ENCODE measurements at regions not wholly inside any gene's neighbourhood (a gene's known extent, or its start where the extent isn't known, plus 50 kb on each side); places are given as distances from the start of the nearest gene placed in this dataset.

DNA sequence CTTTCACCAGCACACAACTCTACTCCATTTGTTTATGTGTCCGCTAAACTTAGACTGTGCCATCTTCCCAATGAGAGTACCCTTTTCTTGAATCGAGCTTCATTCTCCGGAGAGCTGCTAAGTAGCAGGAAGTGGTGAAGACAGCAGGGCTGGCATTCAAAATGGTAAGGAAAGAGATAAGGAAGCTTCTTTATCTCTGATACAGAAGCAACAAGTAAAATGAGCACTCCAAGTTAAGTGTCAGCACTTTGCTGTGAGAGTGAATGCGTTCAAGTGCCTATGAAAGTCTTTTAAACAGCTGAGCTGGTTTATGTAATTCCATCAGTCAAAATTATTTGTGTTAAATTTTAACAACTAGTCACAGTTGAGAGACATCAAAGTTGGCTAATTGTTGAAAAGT is 386.8 kb upstream of the PTPRD start:
- no peaks in the 10 kb centered on the region for H3K27me3 ChIP-seq
- H3K4me1 ChIP-seq (replicated peaks in 1 of 2): no peaks in the 10 kb centered on the region
- no peak overlapping the region for H3K4me3 ChIP-seq
- intact Hi-C loops (cut with DNase I): no loop called here
- H3K36me3 ChIP-seq (replicated peaks in 1 of 2): no peaks in the 10 kb centered on the region
- DNase-seq: no peak
- no peak overlapping the region for H3K27ac ChIP-seq
- TF ChIP-seq POLR2A (IDR thresholded peaks at IDR 0.05): no peak
- TF ChIP-seq, protein P1, sequence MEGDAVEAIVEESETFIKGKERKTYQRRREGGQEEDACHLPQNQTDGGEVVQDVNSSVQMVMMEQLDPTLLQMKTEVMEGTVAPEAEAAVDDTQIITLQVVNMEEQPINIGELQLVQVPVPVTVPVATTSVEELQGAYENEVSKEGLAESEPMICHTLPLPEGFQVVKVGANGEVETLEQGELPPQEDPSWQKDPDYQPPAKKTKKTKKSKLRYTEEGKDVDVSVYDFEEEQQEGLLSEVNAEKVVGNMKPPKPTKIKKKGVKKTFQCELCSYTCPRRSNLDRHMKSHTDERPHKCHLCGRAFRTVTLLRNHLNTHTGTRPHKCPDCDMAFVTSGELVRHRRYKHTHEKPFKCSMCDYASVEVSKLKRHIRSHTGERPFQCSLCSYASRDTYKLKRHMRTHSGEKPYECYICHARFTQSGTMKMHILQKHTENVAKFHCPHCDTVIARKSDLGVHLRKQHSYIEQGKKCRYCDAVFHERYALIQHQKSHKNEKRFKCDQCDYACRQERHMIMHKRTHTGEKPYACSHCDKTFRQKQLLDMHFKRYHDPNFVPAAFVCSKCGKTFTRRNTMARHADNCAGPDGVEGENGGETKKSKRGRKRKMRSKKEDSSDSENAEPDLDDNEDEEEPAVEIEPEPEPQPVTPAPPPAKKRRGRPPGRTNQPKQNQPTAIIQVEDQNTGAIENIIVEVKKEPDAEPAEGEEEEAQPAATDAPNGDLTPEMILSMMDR (IDR thresholded peaks at IDR 0.05): no peak
- 87 to 94% (median 90%) methylated on average over 4 of the region's 4 CpGs for WGBS, 4 donors
- no peaks in the 10 kb centered on the region for H3K9me3 ChIP-seq (replicated peaks in 1 of 3)

DNA sequence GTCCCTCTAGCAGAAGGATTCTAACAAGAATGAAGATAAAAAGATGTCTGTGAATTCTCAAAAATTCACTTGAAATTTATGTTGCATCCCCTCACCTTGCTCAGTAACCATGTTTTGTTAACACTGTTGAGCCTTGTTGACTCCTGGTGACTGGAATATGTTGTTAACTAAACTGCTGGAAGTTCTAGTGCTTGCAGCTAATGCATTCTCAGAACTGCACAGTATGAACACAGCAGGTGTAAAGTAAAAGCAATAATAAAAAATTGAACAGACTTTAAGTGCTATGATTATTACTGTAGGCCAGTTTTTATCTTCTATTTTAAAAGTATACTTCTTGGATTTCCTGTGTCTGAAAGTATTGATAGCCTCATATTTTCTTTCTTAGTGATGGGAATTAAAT is 388.7 kb upstream of the PTPRD start:
- no peak for DNase-seq
- H3K27ac ChIP-seq: no peak overlapping the region
- no peaks in the 10 kb centered on the region for H3K27me3 ChIP-seq
- intact Hi-C loops (cut with DNase I): no loop called here
- no peaks in the 10 kb centered on the region for H3K4me1 ChIP-seq (replicated peaks in 1 of 2)
- no peak overlapping the region for H3K4me3 ChIP-seq
- no peaks in the 10 kb centered on the region for H3K9me3 ChIP-seq (replicated peaks in 1 of 3)
- H3K36me3 ChIP-seq (replicated peaks in 1 of 2): no peaks in the 10 kb centered on the region
- TF ChIP-seq, protein P1 (IDR thresholded peaks at IDR 0.05): no peak
- no peak for TF ChIP-seq POLR2A (IDR thresholded peaks at IDR 0.05)

DNA sequence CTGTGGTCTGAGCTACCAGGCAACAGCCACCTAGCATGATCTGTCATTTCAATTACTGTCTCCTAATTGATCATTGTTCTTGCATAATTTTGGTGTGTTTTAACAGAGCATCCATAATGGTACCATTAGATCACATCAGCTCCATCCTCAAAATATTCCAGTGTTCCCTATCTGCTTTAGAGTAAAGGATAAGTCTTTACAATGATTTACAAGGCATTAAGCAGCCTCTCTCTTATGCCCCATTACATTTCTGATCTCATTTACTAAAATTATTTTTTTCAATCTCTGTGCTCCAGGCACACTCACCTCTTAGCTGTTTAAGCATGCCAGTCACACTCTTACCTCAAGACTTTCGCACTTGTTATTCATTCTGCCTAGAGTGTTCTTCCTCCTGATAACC is 389.9 kb upstream of the PTPRD start:
- TF ChIP-seq POLR2A (IDR thresholded peaks at IDR 0.05): no peak
- TF ChIP-seq, protein P1 (IDR thresholded peaks at IDR 0.05): no peak
- intact Hi-C loops (cut with DNase I): no loop called here
- Histone ChIP-seq H3K4me1 (replicated peaks in 1 of 2) (no peaks in the 10 kb centered on the region), H3K36me3 (replicated peaks in 1 of 2) (no peaks in the 10 kb centered on the region), H3K4me3 (no peak overlapping the region), H3K9me3 (replicated peaks in 1 of 3) (no peaks in the 10 kb centered on the region), H3K27ac (no peak overlapping the region), H3K27me3 (no peaks in the 10 kb centered on the region)
- no peak for DNase-seq
- WGBS, 4 donors: 39 to 55% (median 46%) methylated on average over 1 of the region's 1 CpG

DNA sequence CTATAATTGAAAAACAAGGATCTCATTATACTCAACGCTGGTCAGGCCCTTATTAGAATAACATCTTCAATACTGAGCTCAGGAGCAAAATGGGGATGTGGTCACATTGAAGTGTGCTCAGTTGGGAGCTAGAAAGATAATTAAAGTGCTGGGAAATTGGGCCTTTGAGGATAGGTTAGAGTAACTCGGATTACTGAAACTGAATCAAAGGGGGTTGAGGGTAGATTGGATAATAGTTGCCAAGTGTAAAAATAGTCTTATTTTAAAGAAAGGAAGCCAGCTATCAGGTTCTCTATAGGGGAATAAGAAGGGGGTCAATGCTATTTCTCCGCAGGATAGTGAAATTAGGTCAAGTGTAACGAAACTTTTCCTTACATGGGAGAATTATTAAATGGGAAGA is 391.0 kb upstream of the PTPRD start:
- Histone ChIP-seq H3K27me3 (no peaks in the 10 kb centered on the region), H3K4me3 (no peak overlapping the region), H3K4me1 (replicated peaks in 1 of 2) (no peaks in the 10 kb centered on the region), H3K9me3 (replicated peaks in 1 of 3) (no peaks in the 10 kb centered on the region), H3K27ac (no peak overlapping the region), H3K36me3 (replicated peaks in 1 of 2) (no peaks in the 10 kb centered on the region)
- intact Hi-C loops (cut with DNase I): no loop called here
- 80 to 83% (median 82%) methylated on average over 4 of the region's 4 CpGs for WGBS, 4 donors
- DNase-seq: no peak
- TF ChIP-seq POLR2A (IDR thresholded peaks at IDR 0.05): no peak
- TF ChIP-seq, protein P1 (IDR thresholded peaks at IDR 0.05): no peak
